ENCODE measurements at regions not wholly inside any gene's neighbourhood (a gene's known extent, or its start where the extent isn't known, plus 50 kb on each side); places are given as distances from the start of the nearest gene placed in this dataset.

- H3K4me1 Mint-ChIP-seq (ENCODE audit: low read depth): no peaks in the 10 kb centered on the region
- H3K4me3 Mint-ChIP-seq: no peak overlapping the region
- H3K36me3 Mint-ChIP-seq (ENCODE audit: low read depth): no peaks in the 10 kb centered on the region
- ChIA-PET POLR2A (no interaction called here), CTCF (no interaction called here)
- no peaks in the 10 kb centered on the region for H3K27me3 Mint-ChIP-seq
- TF ChIP-seq CTCF (IDR thresholded peaks at IDR 0.05): no peak
- no peak overlapping the region for H3K27ac Mint-ChIP-seq
- ATAC-seq (no peak), DNase-seq (no peak)
- H3K9me3 Mint-ChIP-seq: no peaks in the 10 kb centered on the region
- intact Hi-C loops (cut with micrococcal nuclease): no loop called here
Measured at GRCh38 chr1:195202241-195202640, 1406.0 kb downstream of the KCNT2 start.

- Mint-ChIP-seq H3K9me3 (no peaks in the 10 kb centered on the region), H3K36me3 (ENCODE audit: low read depth) (no peaks in the 10 kb centered on the region), H3K4me1 (ENCODE audit: low read depth) (peaks cover 5% of the 10 kb centered on the region), H3K4me3 (no peak overlapping the region), H3K27me3 (no peaks in the 10 kb centered on the region), H3K27ac (no peak overlapping the region)
- intact Hi-C loops (cut with micrococcal nuclease): no loop called here
- ChIA-PET CTCF (no interaction called here), POLR2A (no interaction called here)
- no peak for TF ChIP-seq CTCF (IDR thresholded peaks at IDR 0.05)
- DNase-seq (no peak), ATAC-seq (no peak)
Measured at GRCh38 chr1:195200772-195201171, 1407.5 kb downstream of the KCNT2 start.

- no peaks in the 10 kb centered on the region for H3K36me3 Mint-ChIP-seq (ENCODE audit: low read depth)
- intact Hi-C loops (cut with micrococcal nuclease): no loop called here
- peaks cover 13% of the 10 kb centered on the region for H3K4me1 Mint-ChIP-seq (ENCODE audit: low read depth)
- ChIA-PET POLR2A (no interaction called here), CTCF (no interaction called here)
- no peaks in the 10 kb centered on the region for H3K9me3 Mint-ChIP-seq
- no peak overlapping the region for H3K4me3 Mint-ChIP-seq
- no peaks in the 10 kb centered on the region for H3K27me3 Mint-ChIP-seq
- TF ChIP-seq CTCF (IDR thresholded peaks at IDR 0.05): no peak
- DNase-seq (no peak), ATAC-seq (no peak)
- H3K27ac Mint-ChIP-seq: no peak overlapping the region
Measured at GRCh38 chr1:195197116-195197515, 1411.1 kb downstream of the KCNT2 start.

- Mint-ChIP-seq H3K27me3 (no peaks in the 10 kb centered on the region), H3K9me3 (no peaks in the 10 kb centered on the region), H3K4me3 (no peak overlapping the region), H3K27ac (no peak overlapping the region), H3K4me1 (ENCODE audit: low read depth) (peaks cover 13% of the 10 kb centered on the region), H3K36me3 (ENCODE audit: low read depth) (no peaks in the 10 kb centered on the region)
- TF ChIP-seq CTCF (IDR thresholded peaks at IDR 0.05): no peak
- ATAC-seq: peak; percentile 92
- ChIA-PET CTCF (no interaction called here), POLR2A (no interaction called here)
- intact Hi-C loops (cut with micrococcal nuclease): no loop called here
- DNase-seq: peak; percentile 24
Measured at GRCh38 chr1:195195423-195196057, 1412.7 kb downstream of the KCNT2 start.

- Mint-ChIP-seq H3K27ac (no peak overlapping the region), H3K4me1 (ENCODE audit: low read depth) (peaks cover 13% of the 10 kb centered on the region), H3K9me3 (no peaks in the 10 kb centered on the region), H3K4me3 (no peak overlapping the region), H3K36me3 (ENCODE audit: low read depth) (no peaks in the 10 kb centered on the region), H3K27me3 (no peaks in the 10 kb centered on the region)
- POLR2A ChIA-PET: no interaction called here
- ATAC-seq (no peak), DNase-seq (no peak)
- intact Hi-C loops (cut with micrococcal nuclease): no loop called here
- CTCF ChIA-PET: no interaction called here
- TF ChIP-seq CTCF (IDR thresholded peaks at IDR 0.05): no peak
Measured at GRCh38 chr1:195193134-195193533, 1415.1 kb downstream of the KCNT2 start.
